ENCODE measurements at regions not wholly inside any gene's neighbourhood (a gene's known extent, or its start where the extent isn't known, plus 50 kb on each side); places are given as distances from the start of the nearest gene placed in this dataset.

DNA sequence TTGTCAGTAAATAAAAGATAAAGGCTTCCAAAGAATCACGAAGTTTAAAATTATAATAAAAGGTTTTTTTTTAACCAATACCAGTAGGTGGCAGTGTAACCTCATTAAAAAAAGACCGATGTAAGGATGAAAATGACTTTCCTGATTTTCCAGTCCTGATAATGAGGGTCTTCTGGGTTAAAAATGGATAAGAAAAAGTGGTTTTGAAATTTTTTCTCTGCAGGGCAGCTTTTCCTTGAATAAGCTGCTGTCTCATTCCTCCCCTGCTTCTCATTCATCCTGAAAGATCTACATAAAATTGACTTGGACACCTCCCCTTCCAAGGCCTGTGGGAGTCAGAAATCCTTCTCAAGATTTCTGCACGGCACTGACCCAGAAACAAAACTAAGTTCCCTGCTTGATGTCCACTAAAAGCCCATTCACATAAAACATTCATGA, 58.9 kb upstream of the FBXO33 start:
- TF ChIP-seq, protein P1, sequence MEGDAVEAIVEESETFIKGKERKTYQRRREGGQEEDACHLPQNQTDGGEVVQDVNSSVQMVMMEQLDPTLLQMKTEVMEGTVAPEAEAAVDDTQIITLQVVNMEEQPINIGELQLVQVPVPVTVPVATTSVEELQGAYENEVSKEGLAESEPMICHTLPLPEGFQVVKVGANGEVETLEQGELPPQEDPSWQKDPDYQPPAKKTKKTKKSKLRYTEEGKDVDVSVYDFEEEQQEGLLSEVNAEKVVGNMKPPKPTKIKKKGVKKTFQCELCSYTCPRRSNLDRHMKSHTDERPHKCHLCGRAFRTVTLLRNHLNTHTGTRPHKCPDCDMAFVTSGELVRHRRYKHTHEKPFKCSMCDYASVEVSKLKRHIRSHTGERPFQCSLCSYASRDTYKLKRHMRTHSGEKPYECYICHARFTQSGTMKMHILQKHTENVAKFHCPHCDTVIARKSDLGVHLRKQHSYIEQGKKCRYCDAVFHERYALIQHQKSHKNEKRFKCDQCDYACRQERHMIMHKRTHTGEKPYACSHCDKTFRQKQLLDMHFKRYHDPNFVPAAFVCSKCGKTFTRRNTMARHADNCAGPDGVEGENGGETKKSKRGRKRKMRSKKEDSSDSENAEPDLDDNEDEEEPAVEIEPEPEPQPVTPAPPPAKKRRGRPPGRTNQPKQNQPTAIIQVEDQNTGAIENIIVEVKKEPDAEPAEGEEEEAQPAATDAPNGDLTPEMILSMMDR (IDR thresholded peaks at IDR 0.05): peak; percentile 53
- TF ChIP-seq POLR2AphosphoS5 (IDR thresholded peaks at IDR 0.05; ENCODE audit: low read depth, low read length) (no peak), MEF2A (IDR thresholded peaks at IDR 0.05; ENCODE audit: borderline replicate concordance, low read depth) (no peak), RCOR1 (IDR thresholded peaks at IDR 0.05; ENCODE audit: low read length) (no peak), EZH2phosphoT487 (IDR thresholded peaks at IDR 0.05; ENCODE audit: borderline replicate concordance, low read depth) (no peak), GATA2 (CRISPR knock-in tag; IDR thresholded peaks at IDR 0.05) (no peak), FOXM1 (IDR thresholded peaks at IDR 0.05; ENCODE audit: low read depth) (no peak)
- TF ChIP-seq, protein P2, sequence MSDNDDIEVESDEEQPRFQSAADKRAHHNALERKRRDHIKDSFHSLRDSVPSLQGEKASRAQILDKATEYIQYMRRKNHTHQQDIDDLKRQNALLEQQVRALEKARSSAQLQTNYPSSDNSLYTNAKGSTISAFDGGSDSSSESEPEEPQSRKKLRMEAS (IDR thresholded peaks at IDR 0.05; ENCODE audit: low read depth): no peak
